Calu3 (cell line): ENCODE measurements at regions not wholly inside any gene's neighbourhood (a gene's known extent, or its start where the extent isn't known, plus 50 kb on each side); places are given as distances from the start of the nearest gene placed in this dataset.

ENCODE experiments used
- BruUV-seq: library from RNA; stranded (reverse); fragments of 400-500 nt; replicated peaks from 2 replicates; lab custom pipeline; 2021; lab: Mats Ljungman, UMichigan
- CTCF ChIA-PET: fragments of 300-600 bp; sonication (Branson Sonifier 250); formaldehyde crosslinking; loops from one replicate; lab custom pipeline; 2022; ENCODE audit warnings: antibody characterized with exemption; lab: Charles Lee
- DNase-seq: peaks from one replicate; pipeline ENCODE4 v3.0.0; 2022
- H3K27ac Mint-ChIP-seq: one replicate; pipeline ENCODE4 v1.8.0; 2022; ENCODE audit warnings: mixed read lengths; ENCODE audit not compliant: unreplicated experiment
- H3K27me3 Mint-ChIP-seq: one replicate; pipeline ENCODE4 v1.8.0; 2022; ENCODE audit warnings: mixed read lengths; ENCODE audit not compliant: unreplicated experiment
- H3K36me3 Mint-ChIP-seq: one replicate; pipeline ENCODE4 v1.8.0; 2022; ENCODE audit warnings: mild to moderate bottlenecking, moderate library complexity, mixed read lengths; ENCODE audit not compliant: insufficient read depth, unreplicated experiment
- H3K4me1 Mint-ChIP-seq: one replicate; pipeline ENCODE4 v1.8.0; 2022; ENCODE audit warnings: mild to moderate bottlenecking, low read depth, mixed read lengths; ENCODE audit not compliant: unreplicated experiment
- H3K4me3 Mint-ChIP-seq: one replicate; pipeline ENCODE4 v1.8.0; 2022; ENCODE audit warnings: mild to moderate bottlenecking, low read depth, moderate library complexity, mixed read lengths; ENCODE audit not compliant: unreplicated experiment
- H3K9me3 Mint-ChIP-seq: one replicate; pipeline ENCODE4 v1.8.0; 2022; ENCODE audit warnings: low read depth, mixed read lengths; ENCODE audit not compliant: unreplicated experiment
- intact Hi-C: fragments of 100-400 bp; cut with micrococcal nuclease; formaldehyde crosslinking; loops from one replicate; pipeline ENCODE4 v1.10.0; 2022; ENCODE audit not compliant: unreplicated experiment
- TF ChIP-seq, protein P1 (sequence below): fragments of 200-600 bp; IDR thresholded peaks from one replicate; pipeline ENCODE4 v1.8.0; 2022; ENCODE audit warnings: antibody characterized with exemption; ENCODE audit not compliant: unreplicated experiment

DNA sequence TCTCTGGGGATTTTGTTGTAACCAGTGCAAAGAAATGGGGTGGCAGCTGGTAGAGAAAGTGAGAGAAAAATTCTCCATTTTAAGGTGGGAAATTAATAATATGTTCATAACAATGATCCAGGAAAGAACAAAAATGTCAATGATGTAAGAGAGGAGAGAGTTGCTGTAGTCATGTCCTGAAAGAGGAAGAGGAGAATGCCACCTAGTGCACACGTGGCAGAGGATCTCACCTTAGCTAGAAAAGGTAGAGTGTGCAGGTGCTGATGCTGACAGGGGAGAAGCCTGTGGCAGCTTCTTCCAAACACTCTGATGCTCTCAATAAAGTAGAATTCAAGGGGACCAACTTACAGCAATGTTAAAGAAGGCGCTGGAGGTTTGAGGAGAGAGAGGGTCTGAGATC lies 282.9 kb upstream of the PKDCC start:
- H3K9me3 Mint-ChIP-seq, result no peaks in the 10 kb centered on the region
- no peak overlapping the region for H3K4me3 Mint-ChIP-seq
- H3K27me3 Mint-ChIP-seq, result peaks cover 12% of the 10 kb centered on the region
- no peak for DNase-seq
- no TSS peak for BruUV-seq
- no peaks in the 10 kb centered on the region for H3K36me3 Mint-ChIP-seq
- CTCF ChIA-PET, result no interaction called here
- no peaks in the 10 kb centered on the region for H3K4me1 Mint-ChIP-seq
- no peak overlapping the region for H3K27ac Mint-ChIP-seq
- intact Hi-C loops, result no loop called here
- TF ChIP-seq, protein P1, sequence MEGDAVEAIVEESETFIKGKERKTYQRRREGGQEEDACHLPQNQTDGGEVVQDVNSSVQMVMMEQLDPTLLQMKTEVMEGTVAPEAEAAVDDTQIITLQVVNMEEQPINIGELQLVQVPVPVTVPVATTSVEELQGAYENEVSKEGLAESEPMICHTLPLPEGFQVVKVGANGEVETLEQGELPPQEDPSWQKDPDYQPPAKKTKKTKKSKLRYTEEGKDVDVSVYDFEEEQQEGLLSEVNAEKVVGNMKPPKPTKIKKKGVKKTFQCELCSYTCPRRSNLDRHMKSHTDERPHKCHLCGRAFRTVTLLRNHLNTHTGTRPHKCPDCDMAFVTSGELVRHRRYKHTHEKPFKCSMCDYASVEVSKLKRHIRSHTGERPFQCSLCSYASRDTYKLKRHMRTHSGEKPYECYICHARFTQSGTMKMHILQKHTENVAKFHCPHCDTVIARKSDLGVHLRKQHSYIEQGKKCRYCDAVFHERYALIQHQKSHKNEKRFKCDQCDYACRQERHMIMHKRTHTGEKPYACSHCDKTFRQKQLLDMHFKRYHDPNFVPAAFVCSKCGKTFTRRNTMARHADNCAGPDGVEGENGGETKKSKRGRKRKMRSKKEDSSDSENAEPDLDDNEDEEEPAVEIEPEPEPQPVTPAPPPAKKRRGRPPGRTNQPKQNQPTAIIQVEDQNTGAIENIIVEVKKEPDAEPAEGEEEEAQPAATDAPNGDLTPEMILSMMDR, result no peak

DNA sequence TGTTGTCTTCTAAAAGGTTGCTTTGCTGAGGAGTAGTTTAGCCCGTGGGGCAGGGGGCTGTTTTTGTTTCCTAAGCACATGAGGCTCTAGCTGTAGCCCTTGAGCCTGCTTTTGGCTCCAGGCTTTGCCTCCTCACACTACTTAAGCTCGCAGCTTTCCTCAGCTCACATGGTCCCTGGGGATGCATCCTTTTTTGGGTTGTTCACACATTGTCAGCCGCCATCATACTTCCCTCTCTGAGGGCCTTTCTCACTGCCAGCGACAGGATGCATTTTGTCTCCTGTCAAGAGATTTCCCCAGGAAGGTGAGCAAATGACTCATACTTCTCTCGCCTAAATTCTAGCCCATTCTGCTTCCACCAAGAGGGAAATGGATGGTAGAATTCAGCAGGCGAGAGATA lies 279.5 kb upstream of the PKDCC start:
- TF ChIP-seq, protein P1, result no peak
- no TSS peak for BruUV-seq
- CTCF ChIA-PET, result no interaction called here
- H3K4me1 Mint-ChIP-seq, result no peaks in the 10 kb centered on the region
- no peak overlapping the region for H3K4me3 Mint-ChIP-seq
- H3K27me3 Mint-ChIP-seq, result peaks cover 24% of the 10 kb centered on the region
- no peak for DNase-seq
- no peak overlapping the region for H3K27ac Mint-ChIP-seq
- H3K36me3 Mint-ChIP-seq, result no peaks in the 10 kb centered on the region
- intact Hi-C loops, result no loop called here
- no peaks in the 10 kb centered on the region for H3K9me3 Mint-ChIP-seq

DNA sequence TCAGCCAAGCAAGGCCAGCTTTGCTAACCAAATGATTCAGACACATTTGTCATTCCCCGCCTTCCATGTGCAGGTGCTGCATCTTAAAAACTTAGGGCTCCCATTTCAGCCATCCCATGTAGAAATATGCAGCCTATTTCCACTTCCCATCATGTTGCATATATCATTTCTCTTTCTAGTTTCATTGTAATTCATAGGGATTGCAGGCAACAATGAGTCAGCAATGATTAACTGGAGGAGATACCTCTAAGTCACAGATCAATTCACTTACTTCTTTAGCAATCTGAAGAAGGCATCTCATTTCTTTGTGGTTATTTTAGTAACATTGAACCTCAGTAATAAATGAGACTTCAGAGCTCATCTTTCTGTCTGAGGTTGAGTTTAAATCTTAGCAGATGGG lies 276.1 kb upstream of the PKDCC start:
- no peaks in the 10 kb centered on the region for H3K36me3 Mint-ChIP-seq
- TF ChIP-seq, protein P1, result no peak
- no TSS peak for BruUV-seq
- no peak for DNase-seq
- CTCF ChIA-PET, result no interaction called here
- no peak overlapping the region for H3K4me3 Mint-ChIP-seq
- H3K4me1 Mint-ChIP-seq, result no peaks in the 10 kb centered on the region
- H3K27me3 Mint-ChIP-seq, result peaks cover 24% of the 10 kb centered on the region
- no peak overlapping the region for H3K27ac Mint-ChIP-seq
- intact Hi-C loops, result no loop called here
- peaks cover 2% of the 10 kb centered on the region for H3K9me3 Mint-ChIP-seq

DNA sequence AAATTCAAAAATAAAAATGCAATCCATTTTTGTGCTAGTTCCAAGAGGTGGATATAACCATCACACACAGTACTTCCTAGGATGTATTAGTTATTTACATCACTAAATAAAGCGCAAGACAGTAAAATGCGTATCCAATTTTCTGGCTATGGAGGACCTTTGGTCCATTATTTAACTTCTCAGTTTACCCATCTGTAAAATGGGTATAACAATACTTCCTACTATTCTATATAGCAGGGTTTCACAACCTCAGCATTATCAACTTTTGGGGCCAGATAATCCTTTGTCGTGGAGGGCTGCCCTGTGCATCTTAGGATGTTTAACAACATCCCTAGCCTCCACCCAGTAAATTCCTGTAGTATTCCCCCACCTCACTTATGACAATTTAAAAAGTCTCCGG lies 275.1 kb upstream of the PKDCC start:
- Mint-ChIP-seq H3K4me3 (no peak overlapping the region), H3K36me3 (no peaks in the 10 kb centered on the region), H3K27ac (no peak overlapping the region), H3K27me3 (peaks cover 32% of the 10 kb centered on the region), H3K4me1 (no peaks in the 10 kb centered on the region), H3K9me3 (peaks cover 2% of the 10 kb centered on the region)
- BruUV-seq, result no TSS peak
- CTCF ChIA-PET, result no interaction called here
- intact Hi-C loops, result no loop called here
- TF ChIP-seq, protein P1, result no peak
- DNase-seq, result no peak
